Prostate gland (tissue), 2 donors: ENCODE measurements at regions not wholly inside any gene's neighbourhood (a gene's known extent, or its start where the extent isn't known, plus 50 kb on each side); places are given as distances from the start of the nearest gene placed in this dataset.

Experiments
- DNase-seq: peaks from one replicate; pipeline ENCODE4 v3.0.0-alpha.2; 2019; ENCODE audit warnings: low spot score
- H3K27ac ChIP-seq, 2 donors: fragments of 200-600 bp; sonication (generic); 2 replicates each; pipeline ENCODE4 v1.5.1; 2017 to 2019
- H3K27me3 ChIP-seq: fragments of 200-600 bp; sonication (generic); replicated peaks from 2 replicates; pipeline ENCODE4 v1.5.1; 2019; ENCODE audit not compliant: insufficient read depth
- H3K36me3 ChIP-seq, 2 donors: fragments of 200-600 bp; sonication (generic); 1 replicate in 1 of 2; 2 replicates in 1 of 2; pipeline versions ENCODE4 v1.5.1 to v1.8.1; 2017 to 2019
- H3K4me1 ChIP-seq: fragments of 200-600 bp; sonication (generic); replicated peaks from 2 replicates; pipeline ENCODE4 v1.5.1; 2019
- H3K4me3 ChIP-seq, 2 donors: fragments of 200-600 bp; sonication (generic); 2 replicates each; pipeline ENCODE4 v1.5.1; 2017 to 2019
- H3K9me3 ChIP-seq: fragments of 200-600 bp; sonication (generic); 2 replicates; pipeline ENCODE4 v1.5.1; 2017
- CTCF ChIP-seq, 4 experiments: fragments of 200-600 bp in 2 of 4; fragments of 450-650 bp in 2 of 4; sonication (generic) in 2 of 4; IDR thresholded peaks; 1 replicate in 3 of 4; 2 replicates in 1 of 4; pipeline ENCODE4 v1.5.1; 2016 to 2019; ENCODE audit warnings: antibody characterized with exemption in 4 of 4, mild to moderate bottlenecking in 2 of 4, moderate library complexity in 2 of 4
- POLR2A ChIP-seq: fragments of 450-650 bp; IDR thresholded peaks from one replicate; pipeline ENCODE4 v1.6.1; 2016; ENCODE audit warnings: antibody characterized with exemption, mild to moderate bottlenecking
- POLR2AphosphoS5 ChIP-seq: sonication (generic); formaldehyde crosslinking; IDR thresholded peaks from one replicate; pipeline ENCODE4 v1.6.1; 2017; ENCODE audit warnings: antibody characterized with exemption
- WGBS: methylation state at CpG from one replicate; pipeline ENCODE4 v1.1.5; 2018; 5-methylcytosine and 5-hydroxymethylcytosine counted together
- intact Hi-C: fragments of 100-400 bp; cut with DNase I; formaldehyde crosslinking; loops from one replicate; pipeline ENCODE4 v1.14.2; 2022

- Histone ChIP-seq H3K4me3 (no peak overlapping the region), H3K36me3 (no peaks in the 10 kb centered on the region), H3K27ac (no peak overlapping the region), H3K27me3 (peaks cover 4% of the 10 kb centered on the region), H3K4me1 (no peaks in the 10 kb centered on the region), H3K9me3 (no peaks in the 10 kb centered on the region)
- TF ChIP-seq CTCF (IDR thresholded peaks at IDR 0.05), result no peak
- no peak for TF ChIP-seq POLR2A
- no peak for TF ChIP-seq POLR2AphosphoS5
- WGBS, result 59% methylated on average over 8 of the region's 8 CpGs
- DNase-seq, result no peak
- intact Hi-C loops, result no loop called here
Measured at GRCh38 chr20:60872224-60872623, 379.8 kb upstream of the CDH4 start.

GRCh38 chr20:60877071-60877857, 374.8 kb upstream of the CDH4 start:
- no peak for DNase-seq
- Histone ChIP-seq H3K27ac (no peak overlapping the region), H3K4me1 (no peaks in the 10 kb centered on the region), H3K36me3 (no peaks in the 10 kb centered on the region), H3K9me3 (no peaks in the 10 kb centered on the region), H3K4me3 (no peak overlapping the region), H3K27me3 (no peaks in the 10 kb centered on the region)
- WGBS, result 84% methylated on average over 14 of the region's 14 CpGs
- TF ChIP-seq POLR2A (no peak), CTCF (IDR thresholded peaks at IDR 0.05) (no peak), POLR2AphosphoS5 (no peak)
- intact Hi-C loops, result no loop called here

- H3K36me3 ChIP-seq, result no peaks in the 10 kb centered on the region
- H3K9me3 ChIP-seq, result no peaks in the 10 kb centered on the region
- TF ChIP-seq POLR2AphosphoS5, result no peak
- no peaks in the 10 kb centered on the region for H3K4me1 ChIP-seq
- no peak overlapping the region for H3K4me3 ChIP-seq
- intact Hi-C loops, result no loop called here
- H3K27ac ChIP-seq, result no peak overlapping the region
- no peak for DNase-seq
- 55% methylated on average over 6 of the region's 6 CpGs for WGBS
- H3K27me3 ChIP-seq, result no peaks in the 10 kb centered on the region
Measured at GRCh38 chr20:60882836-60883235, 369.2 kb upstream of the CDH4 start.

- Histone ChIP-seq H3K27ac (no peak overlapping the region), H3K9me3 (no peaks in the 10 kb centered on the region), H3K4me3 (no peak overlapping the region), H3K36me3 (no peaks in the 10 kb centered on the region), H3K27me3 (no peaks in the 10 kb centered on the region), H3K4me1 (no peaks in the 10 kb centered on the region)
- no peak for TF ChIP-seq CTCF (IDR thresholded peaks at IDR 0.05)
- TF ChIP-seq POLR2A, result no peak
- TF ChIP-seq POLR2AphosphoS5, result no peak
- WGBS, result 68% methylated on average over 4 of the region's 4 CpGs
- intact Hi-C loops, result no loop called here
- no peak for DNase-seq
Measured at GRCh38 chr20:60883496-60883895, 368.6 kb upstream of the CDH4 start.

- intact Hi-C loops, result no loop called here
- WGBS, result 97% methylated on average over 3 of the region's 3 CpGs
- no peaks in the 10 kb centered on the region for H3K4me1 ChIP-seq
- no peak for DNase-seq
- H3K9me3 ChIP-seq, result no peaks in the 10 kb centered on the region
- H3K27me3 ChIP-seq, result no peaks in the 10 kb centered on the region
- no peak overlapping the region for H3K4me3 ChIP-seq
- H3K36me3 ChIP-seq, result no peaks in the 10 kb centered on the region
- H3K27ac ChIP-seq, result no peak overlapping the region
- TF ChIP-seq CTCF (IDR thresholded peaks at IDR 0.05), result no peak
- TF ChIP-seq POLR2A, result no peak
- TF ChIP-seq POLR2AphosphoS5, result no peak
Measured at GRCh38 chr20:60884277-60884676, 367.8 kb upstream of the CDH4 start.
